HG03460 (cell line): ENCODE measurements at regions not wholly inside any gene's neighbourhood (a gene's known extent, or its start where the extent isn't known, plus 50 kb on each side); places are given as distances from the start of the nearest gene placed in this dataset.
"Not testable (repeated sequence)": the region's sequence is repeated elsewhere in the genome, so short reads cannot be mapped to it uniquely, and the experiment has no call there.

Experiments
- ATAC-seq: cut with Tn5 transposase; IDR thresholded peaks from one replicate; pipeline ENCODE4 v1.9.1; 2021; ENCODE audit not compliant: unreplicated experiment

DNA sequence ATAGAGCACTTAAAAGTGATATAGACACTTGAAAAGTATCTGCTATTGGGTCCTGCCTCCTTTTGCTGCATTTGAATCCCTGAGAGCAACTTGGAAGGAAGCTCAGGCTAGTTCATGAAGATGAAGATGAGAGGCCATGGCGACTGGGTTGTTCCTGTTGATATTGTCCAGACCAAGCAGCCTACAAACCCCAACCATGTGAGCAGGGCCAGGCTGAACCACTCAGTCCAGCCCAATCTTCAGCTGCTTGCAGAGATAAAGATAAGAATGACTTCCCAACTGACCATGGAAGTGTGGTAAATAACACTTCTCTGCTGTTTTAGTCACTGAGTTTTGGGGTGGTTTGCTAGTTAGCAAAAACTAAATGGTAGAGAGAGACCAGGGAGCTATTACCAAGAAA is 417.6 kb downstream of the SOX11 start:
- no peak for ATAC-seq

DNA sequence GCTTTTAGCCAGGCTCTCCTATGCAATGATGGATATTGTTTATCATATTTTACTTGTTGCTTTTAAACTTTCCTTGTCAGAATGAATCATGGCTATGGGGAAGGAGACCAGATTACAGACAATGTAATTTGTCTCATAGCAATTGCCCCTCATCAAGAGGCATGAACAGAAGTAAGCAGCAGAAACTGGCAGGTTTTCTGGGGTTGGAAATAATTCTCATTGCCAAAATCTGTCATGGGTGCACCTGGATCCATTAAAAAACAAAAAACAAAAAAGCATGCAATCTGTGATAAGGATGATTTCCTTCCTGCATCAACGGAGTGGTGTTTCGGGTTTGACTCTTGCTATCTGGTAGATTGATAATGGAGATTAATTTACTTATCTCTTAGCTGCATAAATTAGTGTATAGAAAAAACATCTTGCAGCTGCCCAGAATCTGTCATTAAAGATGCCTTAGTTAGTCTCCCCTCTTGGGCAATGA is 419.6 kb downstream of the SOX11 start:
- ATAC-seq, result no peak

DNA sequence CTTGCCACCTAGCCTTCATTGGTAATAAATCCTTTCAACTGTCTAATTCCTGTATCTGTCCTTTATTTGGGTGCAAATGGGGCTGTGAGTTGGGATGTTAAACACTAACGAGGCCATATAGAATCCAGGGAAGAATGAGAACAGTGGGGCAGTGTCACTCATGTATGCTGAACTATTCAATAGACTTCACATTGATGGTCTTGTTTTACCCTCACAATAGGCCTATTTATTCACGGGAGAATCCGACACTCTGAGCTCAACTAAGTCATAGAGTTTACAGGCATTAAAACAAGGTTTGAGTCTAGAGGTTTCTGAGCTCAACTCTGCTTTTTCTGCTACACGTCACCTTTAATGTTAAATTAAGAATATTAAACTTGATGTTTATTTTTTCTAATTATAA is 421.6 kb downstream of the SOX11 start:
- ATAC-seq, result no peak

DNA sequence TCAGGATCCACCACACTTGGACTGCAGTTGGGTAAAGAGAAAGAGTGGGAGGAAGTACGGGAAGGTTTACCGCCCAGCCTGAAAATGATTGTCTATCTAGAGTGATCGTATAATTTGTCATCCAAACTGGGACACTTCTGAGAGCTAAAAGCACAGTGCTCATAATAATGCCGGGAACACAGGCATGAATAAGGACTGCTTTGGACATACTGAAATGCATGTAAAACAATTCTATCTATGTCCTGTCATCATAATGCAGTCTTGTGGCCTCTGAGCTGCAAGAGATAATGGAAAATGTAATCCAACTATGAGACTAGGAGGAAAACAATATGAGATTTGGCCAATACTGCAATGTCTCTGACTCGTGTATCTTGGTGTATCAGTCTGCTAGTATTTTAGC is 435.5 kb downstream of the SOX11 start:
- ATAC-seq, result no peak

DNA sequence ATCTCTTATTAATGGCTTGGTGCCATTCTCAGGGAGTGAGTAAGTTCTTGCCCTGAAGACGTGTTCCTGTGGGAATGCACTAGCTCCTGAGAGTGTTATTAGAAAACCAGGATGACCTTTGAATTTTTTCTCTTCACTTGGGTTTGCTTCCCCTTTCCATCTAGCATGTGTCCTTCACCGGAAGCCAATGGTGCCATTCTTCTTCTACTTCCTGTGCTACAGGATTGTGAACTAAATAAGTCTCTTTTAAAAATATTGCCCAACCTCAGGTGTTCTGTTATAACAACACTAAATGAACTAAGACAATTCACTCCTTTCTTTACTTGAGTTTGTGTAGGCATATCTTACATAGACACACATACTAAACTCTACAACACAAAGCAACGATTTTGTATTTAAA is 447.0 kb downstream of the SOX11 start:
- no peak for ATAC-seq

DNA sequence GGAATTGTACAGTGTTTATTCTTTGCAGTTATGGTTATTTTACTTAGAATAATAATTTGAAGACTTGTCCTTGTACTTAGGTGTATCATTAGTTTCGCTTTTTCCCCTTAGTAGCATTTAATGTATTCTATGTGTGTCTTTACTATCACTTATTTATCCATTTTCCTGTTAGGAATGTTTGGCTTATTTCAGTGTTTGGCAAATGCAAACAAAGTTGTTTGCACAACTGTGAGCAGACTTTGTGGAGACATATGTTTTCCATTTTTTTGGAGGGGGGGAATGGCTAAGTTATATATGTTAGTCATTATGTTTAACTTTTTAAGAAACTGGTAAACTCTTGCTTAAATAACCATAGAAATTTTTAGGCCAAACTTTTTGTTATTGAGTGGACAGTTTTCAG is 447.7 kb downstream of the SOX11 start:
- ATAC-seq, result no peak

DNA sequence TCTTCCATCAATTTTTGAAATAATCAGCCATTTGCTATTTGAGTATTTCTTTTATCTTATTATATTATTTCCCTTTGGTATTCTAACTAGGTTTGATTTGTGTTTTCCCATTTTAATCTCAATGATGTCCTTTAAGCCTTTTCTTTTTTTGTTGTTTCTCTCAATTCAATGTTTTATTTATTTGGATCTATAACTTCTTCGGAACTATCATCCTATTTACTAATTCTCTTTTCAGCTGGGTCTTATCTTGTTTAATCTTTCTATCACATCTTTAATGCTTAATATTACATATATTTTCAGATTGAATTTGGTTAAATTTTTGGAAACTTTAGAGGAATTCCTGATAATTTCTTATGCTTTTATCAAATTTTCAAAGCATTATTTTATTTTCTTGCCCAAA is 448.3 kb downstream of the SOX11 start:
- ATAC-seq, result no peak

DNA sequence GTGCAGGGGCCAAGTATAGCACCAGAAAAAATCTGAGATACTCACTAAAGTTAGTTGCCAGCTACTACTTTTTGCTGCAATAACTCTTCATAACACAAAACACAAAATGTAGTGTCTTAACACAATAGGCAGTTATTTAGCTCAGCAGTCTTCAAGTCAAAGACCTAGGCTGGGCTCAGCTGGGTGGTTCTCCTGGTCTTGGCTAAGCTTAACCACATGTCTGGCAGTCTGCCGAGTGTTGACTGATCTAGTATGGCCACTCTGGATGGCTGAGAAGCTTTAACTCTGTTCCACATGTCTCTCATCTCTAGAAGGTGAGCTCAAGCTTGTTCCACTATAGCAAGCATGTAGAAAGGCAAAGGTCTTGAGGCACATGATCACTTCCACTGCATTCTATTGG is 451.6 kb downstream of the SOX11 start:
- no peak for ATAC-seq

DNA sequence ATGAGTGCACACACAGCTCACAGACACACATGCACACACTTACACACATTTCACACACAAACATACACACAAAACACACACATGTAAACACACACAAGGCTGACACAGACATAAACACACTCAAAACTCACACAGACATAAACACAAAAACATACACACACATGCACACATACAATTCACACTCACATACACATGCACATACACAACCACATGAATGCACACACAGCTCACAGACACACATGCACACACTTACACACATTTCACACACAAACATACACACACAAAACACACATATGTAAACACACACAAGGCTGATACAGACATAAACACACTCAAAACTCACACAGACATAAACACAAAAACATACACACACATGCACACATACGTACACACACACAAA is 455.0 kb downstream of the SOX11 start:
- not testable (repeated sequence) for ATAC-seq

DNA sequence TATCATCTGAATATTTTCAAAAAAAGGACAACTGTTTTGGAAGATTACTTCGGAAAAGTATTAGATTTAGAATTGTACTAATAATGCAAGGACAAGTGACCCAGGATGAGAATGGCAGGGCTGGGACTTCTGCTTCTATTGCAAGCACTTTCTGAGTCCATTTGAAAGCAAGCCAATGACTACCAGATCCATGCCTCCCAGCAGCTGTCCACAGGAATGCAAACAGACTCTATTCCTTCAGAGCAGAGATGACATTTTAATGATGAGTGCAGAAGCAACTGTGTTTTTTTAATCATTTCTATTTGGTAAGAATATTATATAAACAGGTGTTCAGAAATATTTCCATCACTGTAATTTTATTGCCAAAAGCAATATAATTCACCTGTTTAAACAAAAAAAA is 456.7 kb downstream of the SOX11 start:
- ATAC-seq, result no peak

DNA sequence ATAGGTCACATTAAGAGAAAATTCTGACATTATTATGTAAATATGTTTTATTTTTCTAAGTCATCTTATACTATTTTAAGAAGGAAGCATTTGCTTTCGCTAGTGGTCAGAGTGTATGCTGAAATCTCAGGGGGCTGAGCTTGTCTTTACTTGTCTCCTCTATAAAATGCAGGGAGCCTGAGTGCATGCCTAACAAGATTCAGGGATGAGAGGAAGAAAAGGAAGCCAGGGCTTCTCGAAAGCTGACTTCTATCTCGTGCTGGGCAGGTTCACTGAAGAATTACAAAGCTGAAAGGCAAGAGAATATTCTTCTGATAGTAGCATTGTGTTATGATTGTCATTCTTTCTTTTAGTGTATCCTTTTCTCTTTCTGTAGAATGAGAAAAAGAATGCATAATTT is 467.4 kb downstream of the SOX11 start:
- no peak for ATAC-seq

DNA sequence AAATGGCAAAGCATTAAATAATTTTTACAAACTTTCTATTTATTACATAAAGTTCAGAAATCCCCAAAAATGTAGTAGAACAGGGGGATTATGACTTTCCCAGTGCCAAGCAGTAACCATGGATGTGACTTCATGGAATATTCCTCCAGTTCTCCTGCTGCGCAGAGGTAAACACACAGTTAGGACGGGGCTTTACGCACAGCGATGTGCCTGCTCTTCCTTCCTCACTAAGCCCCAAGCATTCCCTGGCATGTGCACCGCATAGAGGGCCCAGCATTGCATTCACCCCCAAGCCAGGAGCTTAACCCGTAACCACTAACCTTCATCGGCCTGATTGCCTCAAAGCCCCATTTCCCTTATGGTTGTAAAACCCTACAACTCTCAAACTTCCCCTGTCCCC is 471.7 kb downstream of the SOX11 start:
- ATAC-seq, result no peak

DNA sequence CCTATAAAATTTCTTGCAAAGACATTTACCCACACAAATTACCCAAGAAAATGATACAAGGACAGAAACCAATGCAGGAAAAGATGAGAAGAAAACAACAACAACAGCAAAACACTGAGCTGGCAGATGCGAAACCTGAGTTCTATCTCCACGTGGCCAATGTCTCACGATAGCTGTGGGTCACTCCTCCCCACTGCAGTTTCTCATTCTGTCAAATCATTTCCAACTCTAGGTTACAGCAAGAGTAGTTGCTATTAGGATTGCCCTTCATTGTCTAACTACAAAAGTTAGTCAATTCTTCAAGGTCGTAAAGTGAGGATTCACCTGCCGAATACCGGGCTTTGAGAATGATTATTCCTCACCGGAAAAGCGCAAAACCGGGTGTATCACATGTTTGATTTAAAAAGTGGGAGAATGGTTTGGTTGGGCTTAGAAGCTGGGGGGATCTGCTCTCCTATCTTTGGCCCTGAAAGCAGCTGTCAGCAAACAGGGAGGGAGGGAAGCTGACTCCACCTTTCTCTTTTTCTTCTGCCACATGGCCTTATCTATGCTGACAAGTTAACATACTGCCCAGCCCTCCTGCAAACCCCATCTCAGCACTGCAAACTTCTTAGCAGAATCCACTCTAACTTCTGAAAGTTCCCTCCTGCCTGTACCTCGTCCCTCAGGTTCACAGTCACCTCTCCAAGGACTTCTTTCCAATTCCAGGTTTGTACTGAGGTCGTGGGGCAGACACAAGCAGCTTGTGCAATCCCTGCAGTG is 473.0 kb downstream of the SOX11 start:
- no peak for ATAC-seq

DNA sequence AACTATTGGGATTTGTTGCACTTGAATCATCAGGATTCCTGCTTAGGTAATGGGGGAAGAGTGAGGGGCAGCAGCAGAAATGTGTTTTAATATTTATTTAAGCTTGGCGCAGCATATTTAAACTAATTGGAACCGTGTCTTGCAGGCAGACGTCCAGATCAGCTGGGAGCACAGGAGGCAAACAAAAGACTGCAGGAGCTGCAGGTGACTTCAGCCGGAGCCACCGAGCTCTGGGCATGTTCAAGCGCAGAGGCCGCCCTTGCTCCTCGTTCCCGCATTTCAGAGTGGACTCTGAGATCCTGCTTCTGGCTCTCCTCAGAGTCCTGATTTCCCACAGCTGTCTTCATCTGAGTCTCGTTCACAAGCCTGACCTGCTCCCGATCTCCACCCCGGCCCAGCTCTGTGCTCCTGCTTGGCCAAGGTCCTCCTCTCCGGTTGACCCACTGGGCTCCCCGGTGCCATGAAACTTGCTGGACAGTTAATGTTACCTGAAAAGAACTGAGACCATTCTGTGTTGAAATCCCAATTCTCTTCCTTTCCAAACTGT is 475.5 kb downstream of the SOX11 start:
- no peak for ATAC-seq

DNA sequence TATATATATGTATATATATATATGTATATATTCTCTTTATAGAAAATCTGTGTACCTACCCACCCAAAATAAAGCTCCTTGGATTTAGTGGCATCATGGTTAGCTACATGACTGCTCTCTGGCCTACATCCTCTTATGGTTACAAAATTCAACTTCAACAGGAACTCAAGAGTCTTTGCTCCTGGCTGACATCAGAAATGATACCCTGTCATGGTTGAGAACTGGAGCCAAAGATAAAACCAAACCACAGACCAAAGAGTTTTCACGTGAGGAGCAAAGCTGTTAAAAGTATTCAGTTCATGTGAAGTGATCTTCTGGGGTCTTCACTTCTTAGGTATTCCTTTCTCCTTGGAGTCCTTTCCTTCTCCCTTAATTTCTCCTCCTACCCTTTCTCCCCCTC is 476.3 kb downstream of the SOX11 start:
- no peak for ATAC-seq

DNA sequence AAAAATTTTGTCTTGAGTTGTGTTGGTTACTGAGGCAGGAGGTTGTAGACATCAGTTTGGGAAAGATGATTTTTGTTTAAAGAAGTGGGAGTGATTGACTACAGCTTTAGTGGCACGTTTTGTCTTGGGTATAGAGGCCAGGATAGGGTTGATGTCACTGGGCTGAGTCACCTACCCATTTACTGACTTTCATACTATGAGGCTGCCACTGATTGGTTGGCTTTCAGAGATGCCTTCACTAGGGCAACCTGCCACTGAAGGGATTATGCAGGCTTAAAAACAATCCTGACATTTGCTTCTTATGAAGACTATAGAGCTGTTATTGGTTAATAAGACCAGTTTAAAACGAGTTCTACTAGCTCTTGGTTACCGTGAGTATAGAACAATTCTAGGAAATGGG is 479.1 kb downstream of the SOX11 start:
- ATAC-seq, result no peak

DNA sequence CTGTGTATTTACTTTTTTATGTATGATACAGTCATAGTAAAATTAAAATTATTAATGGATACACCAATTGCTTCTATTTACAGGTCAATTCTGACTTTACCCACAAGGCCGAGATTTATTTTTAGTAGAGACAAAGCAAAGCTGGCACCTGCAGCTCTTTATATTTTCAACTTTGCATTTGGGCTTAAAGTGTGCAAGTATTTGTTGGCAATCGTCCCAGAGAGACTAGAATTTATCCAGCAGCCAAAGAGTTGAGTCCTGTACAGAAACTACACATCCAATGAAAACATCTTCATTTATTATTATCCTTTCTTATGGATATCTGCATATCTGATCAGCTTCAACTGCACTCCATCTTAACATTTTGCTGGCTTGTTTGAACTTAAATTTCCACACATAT is 485.6 kb downstream of the SOX11 start:
- no peak for ATAC-seq

DNA sequence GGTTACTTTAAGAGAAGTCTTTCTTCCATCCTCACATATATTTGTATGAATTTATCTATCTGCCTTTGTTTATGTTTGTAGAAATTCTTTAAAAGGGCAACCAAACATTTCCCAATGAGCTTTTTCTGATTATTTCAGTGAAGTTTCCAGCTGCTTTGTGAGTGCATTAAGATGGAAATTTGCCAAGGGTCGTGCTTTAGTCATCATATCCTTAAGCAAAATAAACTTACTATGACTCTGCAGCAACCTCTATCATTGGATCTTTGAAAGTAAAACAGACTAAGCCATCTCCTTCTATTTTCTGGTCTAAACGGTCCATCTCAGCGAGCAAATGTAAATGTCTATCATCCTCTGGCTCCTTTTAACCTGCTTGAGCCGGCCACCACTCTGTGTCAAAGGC is 489.3 kb downstream of the SOX11 start:
- ATAC-seq, result no peak

DNA sequence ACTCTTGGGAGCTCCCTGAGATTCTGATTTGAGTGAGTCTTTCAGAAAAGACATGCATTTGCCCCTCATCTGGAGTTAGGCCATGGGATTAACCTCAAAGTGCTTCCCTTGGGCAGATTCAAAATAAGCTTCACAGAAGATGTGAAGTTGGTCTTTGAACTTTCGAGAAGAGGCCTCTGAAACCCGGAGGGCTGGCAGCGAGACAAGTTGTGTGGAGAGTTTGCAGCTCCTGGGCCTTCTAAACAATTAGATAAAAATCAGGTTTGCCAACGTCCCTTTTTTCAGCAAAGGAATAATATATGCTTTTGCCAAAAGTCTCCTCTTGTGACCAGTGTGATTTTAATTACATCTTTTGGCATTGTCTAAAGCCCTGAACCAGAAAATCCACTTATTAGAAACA is 489.7 kb downstream of the SOX11 start:
- ATAC-seq, result no peak

DNA sequence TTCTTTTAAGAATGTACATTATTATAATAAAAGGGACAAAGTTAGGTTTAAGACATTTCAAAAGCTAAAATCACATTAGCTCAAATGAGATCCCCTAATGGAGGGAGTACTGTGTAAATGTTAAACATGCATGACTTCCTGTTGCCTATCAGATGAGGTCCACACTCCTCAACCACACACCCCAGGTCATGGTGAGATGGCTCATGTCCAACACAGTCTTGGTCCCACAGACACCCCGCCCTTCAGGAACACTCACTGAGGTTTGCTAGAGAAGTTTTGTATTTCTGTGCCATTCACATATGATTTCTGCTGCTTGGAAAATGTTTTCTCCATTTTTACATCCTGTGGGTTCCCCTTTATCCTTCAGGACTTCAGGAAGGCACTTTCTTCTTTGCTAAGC is 491.0 kb downstream of the SOX11 start:
- no peak for ATAC-seq

DNA sequence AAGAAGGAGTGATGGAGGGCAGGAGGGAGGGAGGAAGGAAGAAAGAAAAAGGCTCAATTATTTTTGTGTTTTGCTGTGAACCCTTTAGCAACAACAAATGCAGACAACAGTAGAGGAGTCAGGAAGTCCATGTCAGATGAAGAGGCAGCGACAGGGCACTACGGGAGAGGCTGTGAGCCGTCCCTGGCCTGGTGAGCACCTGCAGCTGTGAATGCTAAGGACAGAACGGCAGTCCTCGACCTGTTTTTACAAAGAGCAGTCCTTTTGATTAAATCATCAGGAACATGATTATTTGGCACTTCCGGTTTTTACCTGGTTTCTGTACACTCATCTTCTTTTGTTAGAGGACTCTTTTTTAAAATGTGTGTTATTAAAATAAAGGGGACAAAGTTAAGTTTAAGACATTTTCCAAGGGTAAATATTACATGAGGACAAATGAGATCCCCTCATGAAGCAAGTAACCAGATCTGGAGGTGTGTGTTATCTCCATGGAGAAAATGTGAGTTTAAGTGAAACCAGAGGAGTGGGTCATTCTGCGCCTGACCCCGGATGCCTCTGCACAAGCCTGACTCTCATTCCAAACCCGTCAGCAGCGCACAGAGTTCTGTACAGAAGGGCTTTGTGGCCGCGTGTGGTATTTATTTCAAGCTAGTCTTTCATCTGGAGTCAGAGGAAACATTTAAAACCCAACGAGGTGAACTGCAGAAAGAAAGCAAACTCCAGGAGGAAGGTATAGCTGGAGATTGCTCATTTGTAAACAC is 492.5 kb downstream of the SOX11 start:
- no peak for ATAC-seq
